HUES64 (cell line): ENCODE measurements at regions not wholly inside any gene's neighbourhood (a gene's known extent, or its start where the extent isn't known, plus 50 kb on each side); places are given as distances from the start of the nearest gene placed in this dataset.
A peak's percentile ranks its signal among the peaks of the same experiment; 100 is the strongest.
"Not testable (repeated sequence)": the region's sequence is repeated elsewhere in the genome, so short reads cannot be mapped to it uniquely, and the experiment has no call there.

Source experiments
- H3K27ac ChIP-seq: 2 replicates; pipeline ENCODE4 v1.7.0; 2013; ENCODE audit warnings: low read depth, low read length, inconsistent platforms
- H3K27me3 ChIP-seq: 2 replicates; pipeline ENCODE4 v1.6.1; 2013; ENCODE audit warnings: mild to moderate bottlenecking, low read length; ENCODE audit not compliant: insufficient read depth
- H3K36me3 ChIP-seq: 2 replicates; pipeline ENCODE4 v1.6.1; 2013; ENCODE audit warnings: mild to moderate bottlenecking, low read length; ENCODE audit not compliant: insufficient read depth
- H3K4me1 ChIP-seq: 2 replicates; pipeline ENCODE4 v1.6.1; 2013; ENCODE audit warnings: mild to moderate bottlenecking, low read length, moderate library complexity; ENCODE audit not compliant: insufficient read depth
- H3K4me3 ChIP-seq: 2 replicates; pipeline ENCODE4 v1.5.1; 2013; ENCODE audit warnings: mild to moderate bottlenecking, low read length, moderate library complexity
- H3K9ac ChIP-seq: 2 replicates; pipeline ENCODE4 v1.6.1; 2013; ENCODE audit warnings: mild to moderate bottlenecking, low read depth, low read length
- H3K9me3 ChIP-seq: 2 replicates; pipeline ENCODE4 v1.6.1; 2013; ENCODE audit warnings: low read depth, low read length; ENCODE audit not compliant: insufficient read depth
- WGBS: fragments of 150-250, 120-280 bp; methylation state at CpG from one replicate; pipeline ENCODE4 v1.1.7; 2013; ENCODE audit warnings: missing lambda C conversion rate; 5-methylcytosine and 5-hydroxymethylcytosine counted together

GRCh38 chr10:109071539-109071938 lies 851.8 kb downstream of the XPNPEP1 start:
- Histone ChIP-seq H3K27ac (no peak overlapping the region), H3K27me3 (no peaks in the 10 kb centered on the region), H3K4me3 (no peak overlapping the region), H3K36me3 (no peaks in the 10 kb centered on the region), H3K4me1 (no peaks in the 10 kb centered on the region), H3K9me3 (peaks cover 63% of the 10 kb centered on the region), H3K9ac (no peak overlapping the region)
- 60% methylated on average over 2 of the region's 2 CpGs for WGBS

- H3K9ac ChIP-seq = no peak overlapping the region
- no peak overlapping the region for H3K4me3 ChIP-seq
- H3K27ac ChIP-seq = no peak overlapping the region
- H3K4me1 ChIP-seq = no peaks in the 10 kb centered on the region
- peaks cover 63% of the 10 kb centered on the region for H3K9me3 ChIP-seq
- H3K27me3 ChIP-seq = no peaks in the 10 kb centered on the region
- H3K36me3 ChIP-seq = no peaks in the 10 kb centered on the region
Measured at GRCh38 chr10:109070492-109070891, 852.8 kb downstream of the XPNPEP1 start.

- Histone ChIP-seq H3K27ac (no peak overlapping the region), H3K4me3 (0 out of 2 replicates have a peak overlapping the region, but pooled peaks have one; percentile 13), H3K27me3 (no peaks in the 10 kb centered on the region), H3K9me3 (peaks cover 57% of the 10 kb centered on the region), H3K36me3 (no peaks in the 10 kb centered on the region), H3K4me1 (no peaks in the 10 kb centered on the region), H3K9ac (no peak overlapping the region)
Measured at GRCh38 chr10:109067031-109067430, 856.3 kb downstream of the XPNPEP1 start.

GRCh38 chr10:109065821-109066220 lies 857.5 kb downstream of the XPNPEP1 start:
- H3K27ac ChIP-seq = no peak overlapping the region
- no peak overlapping the region for H3K4me3 ChIP-seq
- H3K9me3 ChIP-seq = peaks cover 58% of the 10 kb centered on the region
- H3K36me3 ChIP-seq = no peaks in the 10 kb centered on the region
- WGBS = 76% methylated on average over 2 of the region's 2 CpGs
- no peaks in the 10 kb centered on the region for H3K4me1 ChIP-seq
- no peaks in the 10 kb centered on the region for H3K27me3 ChIP-seq
- no peak overlapping the region for H3K9ac ChIP-seq

- Histone ChIP-seq H3K27me3 (no peaks in the 10 kb centered on the region), H3K4me1 (no peaks in the 10 kb centered on the region), H3K9ac (no peak overlapping the region), H3K36me3 (no peaks in the 10 kb centered on the region), H3K4me3 (no peak overlapping the region), H3K9me3 (peaks cover 62% of the 10 kb centered on the region), H3K27ac (no peak overlapping the region)
Measured at GRCh38 chr10:109062371-109062770, 860.9 kb downstream of the XPNPEP1 start.

GRCh38 chr10:109055243-109055642 lies 868.1 kb downstream of the XPNPEP1 start:
- Histone ChIP-seq H3K4me3 (no peak overlapping the region), H3K9me3 (peaks cover 63% of the 10 kb centered on the region)
- 58% methylated on average over 2 of the region's 2 CpGs for WGBS

GRCh38 chr10:109047856-109048255 lies 875.5 kb downstream of the XPNPEP1 start:
- Histone ChIP-seq H3K27ac (no peak overlapping the region), H3K4me3 (no peak overlapping the region), H3K4me1 (no peaks in the 10 kb centered on the region), H3K9me3 (peaks cover 42% of the 10 kb centered on the region), H3K36me3 (no peaks in the 10 kb centered on the region), H3K27me3 (no peaks in the 10 kb centered on the region), H3K9ac (no peak overlapping the region)
- WGBS = 79% methylated on average over 12 of the region's 12 CpGs

More at GRCh38 chr10:109055243-109055642, 868.1 kb downstream of the XPNPEP1 start:
- H3K36me3 ChIP-seq = no peaks in the 10 kb centered on the region
- H3K27ac ChIP-seq = no peak overlapping the region
- H3K9ac ChIP-seq = no peak overlapping the region
- no peaks in the 10 kb centered on the region for H3K27me3 ChIP-seq
- H3K4me1 ChIP-seq = no peaks in the 10 kb centered on the region

GRCh38 chr10:109046427-109046826 lies 876.9 kb downstream of the XPNPEP1 start:
- WGBS = 40% methylated on average over 1 of the region's 2 CpGs
- not testable (repeated sequence) for H3K4me1 ChIP-seq, H3K36me3 ChIP-seq, H3K27ac ChIP-seq, H3K9ac ChIP-seq, H3K4me3 ChIP-seq, H3K27me3 ChIP-seq
- H3K9me3 ChIP-seq = peaks cover 35% of the 10 kb centered on the region

- 87% methylated on average over 17 of the region's 17 CpGs for WGBS
Measured at GRCh38 chr10:109040622-109041021, 882.7 kb downstream of the XPNPEP1 start.

GRCh38 chr10:109037978-109038377 lies 885.3 kb downstream of the XPNPEP1 start:
- no peak overlapping the region for H3K27ac ChIP-seq
- no peaks in the 10 kb centered on the region for H3K27me3 ChIP-seq
- no peaks in the 10 kb centered on the region for H3K4me1 ChIP-seq
- peaks cover 57% of the 10 kb centered on the region for H3K9me3 ChIP-seq
- no peak overlapping the region for H3K4me3 ChIP-seq
- WGBS = 79% methylated on average over 3 of the region's 4 CpGs
- H3K36me3 ChIP-seq = no peaks in the 10 kb centered on the region
- no peak overlapping the region for H3K9ac ChIP-seq

More at GRCh38 chr10:109040622-109041021, 882.7 kb downstream of the XPNPEP1 start:
- Histone ChIP-seq H3K9me3 (peaks cover 49% of the 10 kb centered on the region), H3K27ac (no peak overlapping the region), H3K36me3 (no peaks in the 10 kb centered on the region), H3K27me3 (no peaks in the 10 kb centered on the region), H3K4me3 (no peak overlapping the region), H3K4me1 (no peaks in the 10 kb centered on the region), H3K9ac (no peak overlapping the region)

- Histone ChIP-seq H3K27ac (no peak overlapping the region), H3K4me3 (no peak overlapping the region), H3K27me3 (no peaks in the 10 kb centered on the region), H3K9me3 (peaks cover 78% of the 10 kb centered on the region), H3K36me3 (no peaks in the 10 kb centered on the region), H3K9ac (no peak overlapping the region), H3K4me1 (no peaks in the 10 kb centered on the region)
- WGBS = 76% methylated on average over 4 of the region's 4 CpGs
Measured at GRCh38 chr10:109030581-109031210, 892.6 kb downstream of the XPNPEP1 start.

GRCh38 chr10:109029870-109030269 lies 893.4 kb downstream of the XPNPEP1 start:
- H3K9me3 ChIP-seq = peaks cover 76% of the 10 kb centered on the region
- H3K27ac ChIP-seq = no peak overlapping the region
- no peaks in the 10 kb centered on the region for H3K27me3 ChIP-seq
- H3K4me3 ChIP-seq = no peak overlapping the region
- no peak overlapping the region for H3K9ac ChIP-seq
- 58% methylated on average over 4 of the region's 4 CpGs for WGBS
- H3K36me3 ChIP-seq = no peaks in the 10 kb centered on the region
- no peaks in the 10 kb centered on the region for H3K4me1 ChIP-seq
